LoVo (cell line): ENCODE measurements at regions not wholly inside any gene's neighbourhood (a gene's known extent, or its start where the extent isn't known, plus 50 kb on each side); places are given as distances from the start of the nearest gene placed in this dataset.

ENCODE experiments used
- DNase-seq: peaks from one replicate; pipeline ENCODE4 v3.0.0-alpha.2; 2016; ENCODE audit warnings: low spot score

DNA sequence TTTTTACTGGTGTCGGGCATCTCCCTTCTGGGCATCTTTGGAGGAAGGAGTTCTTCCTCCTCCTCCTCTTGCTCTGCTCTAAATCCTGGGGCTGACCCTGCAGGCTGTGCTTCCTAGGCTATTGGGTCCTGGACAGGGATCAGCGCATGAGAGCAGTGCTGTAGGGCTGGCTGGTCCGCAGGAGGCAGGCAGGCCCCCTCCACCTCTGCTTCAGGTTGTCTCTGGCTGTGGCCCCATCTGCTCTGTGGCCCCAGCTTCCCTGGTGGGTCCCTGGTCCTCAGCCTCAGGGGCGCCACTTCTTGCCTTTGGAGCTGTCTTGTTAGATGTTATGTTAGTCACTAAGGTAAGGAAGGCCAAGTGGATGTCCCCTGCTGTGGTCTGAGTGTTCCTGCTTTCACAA lies 237.3 kb upstream of the PITRM1 start:
- DNase-seq = no peak

DNA sequence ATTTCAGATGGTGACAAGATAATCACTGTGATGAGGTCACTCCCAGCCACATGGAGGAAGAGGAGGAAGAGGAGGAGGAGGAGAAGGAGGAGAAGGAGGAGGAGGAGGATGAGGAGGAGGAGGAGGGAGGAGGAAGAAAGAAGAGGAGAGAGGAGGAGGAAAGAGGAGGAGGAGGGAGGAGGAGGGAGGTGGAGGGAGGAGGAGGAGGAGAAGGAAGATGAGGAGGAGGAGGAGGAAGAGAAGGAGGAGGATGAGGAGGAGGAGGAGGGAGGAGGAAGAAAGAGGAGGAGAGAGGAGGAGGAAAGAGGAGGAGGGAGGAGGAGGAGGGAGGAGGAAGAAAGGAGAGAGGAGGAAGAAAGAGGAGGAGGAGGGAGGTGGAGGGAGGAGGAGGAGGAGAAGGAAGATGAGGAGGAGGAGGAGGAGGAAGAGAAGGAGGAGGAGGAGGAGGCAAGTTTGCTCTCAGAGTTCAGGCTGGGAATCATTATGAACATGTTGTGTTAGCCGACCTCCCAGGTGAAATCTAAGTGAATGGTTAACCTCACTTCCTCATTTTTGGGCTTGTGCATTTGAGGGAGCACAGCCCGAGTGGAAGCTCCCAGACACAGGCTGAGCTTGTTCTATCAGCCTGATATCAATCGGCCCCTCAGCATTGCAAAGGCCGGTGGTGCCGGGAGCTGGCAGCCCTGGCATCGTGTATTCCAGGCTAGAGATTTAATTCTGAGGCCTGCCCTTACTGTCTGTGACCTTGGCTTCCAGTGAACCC lies 236.2 kb upstream of the PITRM1 start:
- DNase-seq = no peak

DNA sequence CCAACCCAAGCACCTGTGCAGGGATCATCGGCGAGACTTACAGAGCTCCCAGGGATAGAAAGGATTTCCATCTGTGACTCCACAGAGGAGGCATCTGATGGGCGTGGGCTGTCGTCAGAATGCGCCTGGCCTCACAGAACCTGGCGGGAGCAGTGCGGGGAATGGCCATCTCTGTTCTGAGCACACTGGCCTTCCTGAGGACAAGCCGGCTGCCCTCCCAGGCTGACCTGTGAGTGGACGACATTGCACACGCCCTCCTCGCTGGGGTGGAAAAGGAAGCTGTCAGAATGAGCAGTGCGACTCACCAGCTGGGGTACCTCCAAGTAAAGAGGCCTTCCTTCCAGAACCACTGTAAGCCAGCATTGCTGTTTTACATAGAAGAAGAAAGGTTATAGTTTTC lies 234.6 kb upstream of the PITRM1 start:
- no peak for DNase-seq

DNA sequence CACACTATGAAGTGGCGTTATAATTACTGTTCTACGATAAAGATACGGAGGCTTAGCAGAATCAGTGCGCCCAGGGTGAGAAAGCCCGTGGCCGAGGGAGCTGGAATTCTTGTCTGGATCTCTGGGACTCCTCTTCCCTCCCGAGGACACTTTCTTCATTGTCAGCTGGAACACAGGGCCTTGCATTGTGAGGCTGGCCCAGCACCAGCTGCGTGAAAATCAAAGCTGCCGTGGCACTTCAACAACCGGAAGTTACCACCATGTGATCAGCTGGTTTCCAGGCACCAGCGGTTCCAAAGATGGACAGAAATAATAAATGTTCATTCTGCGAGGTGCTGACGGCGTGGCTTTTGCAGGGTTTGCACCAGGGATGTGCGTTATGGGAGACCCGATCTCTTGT lies 234.0 kb upstream of the PITRM1 start:
- no peak for DNase-seq

DNA sequence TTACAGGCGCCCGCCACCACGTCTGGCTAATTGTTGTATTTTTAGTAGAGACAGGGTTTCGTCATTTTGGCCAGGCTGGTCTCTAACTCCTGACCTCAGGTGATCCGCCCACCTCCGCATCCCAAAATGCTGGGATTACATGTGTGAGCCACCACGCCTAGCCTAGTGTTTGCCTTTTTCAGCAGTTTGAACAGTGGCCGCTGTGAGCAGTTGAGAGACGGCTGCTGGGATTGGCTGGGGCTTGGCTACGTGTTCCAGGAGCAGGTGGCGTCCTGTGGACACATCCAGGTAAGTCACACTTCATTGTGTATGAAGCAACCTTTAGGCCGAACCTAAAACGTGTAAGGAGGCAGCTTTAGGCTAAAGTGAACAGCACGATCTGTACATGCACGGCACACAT lies 231.8 kb upstream of the PITRM1 start:
- no peak for DNase-seq

DNA sequence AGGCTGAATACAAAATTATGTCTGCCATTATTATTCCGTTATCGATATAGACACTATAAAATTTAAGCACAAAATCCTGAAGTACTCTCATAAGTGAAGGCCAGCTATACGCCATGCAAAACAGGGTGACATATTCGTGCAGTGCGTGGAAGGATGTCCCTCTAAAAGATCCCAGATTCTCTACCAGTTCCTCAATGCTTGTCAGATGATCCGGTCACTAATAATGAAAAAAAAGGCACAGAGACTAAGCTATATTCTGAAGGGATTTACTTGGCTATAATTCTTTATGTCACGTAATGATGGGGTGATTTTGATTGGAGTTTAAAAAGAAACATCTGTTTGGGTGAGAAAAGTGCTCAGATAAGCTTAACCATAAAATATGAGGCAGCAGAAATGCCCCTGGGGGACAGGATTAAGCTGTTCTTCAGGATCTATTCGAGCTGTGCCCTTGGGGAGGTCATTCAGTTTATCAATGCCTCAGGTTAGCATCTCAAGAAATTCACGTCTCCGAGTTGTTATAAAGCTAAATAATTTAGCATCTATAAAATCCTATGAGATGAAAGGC lies 229.7 kb upstream of the PITRM1 start:
- no peak for DNase-seq

DNA sequence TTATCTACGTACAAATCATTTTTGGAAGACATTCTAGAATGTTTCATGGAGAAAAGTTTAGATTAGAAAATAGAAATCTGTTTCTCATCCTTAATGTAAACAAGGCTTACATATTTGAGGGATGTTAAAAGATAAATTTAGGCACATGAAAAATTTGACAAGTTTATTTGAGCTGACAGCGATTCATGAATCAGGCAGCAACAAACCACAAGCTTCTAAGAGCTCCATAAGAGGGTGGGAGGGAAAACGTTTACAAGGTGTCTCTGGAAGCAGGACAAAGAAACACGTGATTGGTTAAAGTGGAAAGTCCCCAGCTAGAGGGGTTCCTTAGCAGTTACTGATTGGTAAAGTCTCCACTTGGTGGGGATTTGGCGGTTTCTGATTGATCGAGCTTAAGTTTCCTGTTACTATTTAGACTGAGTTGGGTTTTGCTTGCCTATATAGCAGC lies 228.9 kb upstream of the PITRM1 start:
- DNase-seq = no peak

DNA sequence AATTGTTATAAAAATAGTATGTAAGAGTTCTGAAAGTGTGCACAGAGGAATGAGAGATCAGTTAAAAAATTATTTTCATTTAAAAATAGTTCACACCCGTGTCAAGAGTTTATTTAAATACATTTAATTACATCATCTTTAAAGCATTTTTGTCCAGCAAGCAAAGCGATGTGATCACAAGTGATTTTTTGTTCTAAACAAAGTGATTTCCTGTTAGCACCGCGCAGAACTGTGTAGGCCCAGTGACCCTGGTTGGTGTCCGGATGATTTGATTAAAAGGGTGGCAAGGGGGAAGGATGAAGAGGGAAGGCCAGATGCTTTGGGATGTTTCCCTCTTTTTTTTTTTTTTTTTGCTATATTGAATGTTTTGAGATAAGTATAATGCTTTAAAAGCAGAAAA lies 227.8 kb upstream of the PITRM1 start:
- no peak for DNase-seq

DNA sequence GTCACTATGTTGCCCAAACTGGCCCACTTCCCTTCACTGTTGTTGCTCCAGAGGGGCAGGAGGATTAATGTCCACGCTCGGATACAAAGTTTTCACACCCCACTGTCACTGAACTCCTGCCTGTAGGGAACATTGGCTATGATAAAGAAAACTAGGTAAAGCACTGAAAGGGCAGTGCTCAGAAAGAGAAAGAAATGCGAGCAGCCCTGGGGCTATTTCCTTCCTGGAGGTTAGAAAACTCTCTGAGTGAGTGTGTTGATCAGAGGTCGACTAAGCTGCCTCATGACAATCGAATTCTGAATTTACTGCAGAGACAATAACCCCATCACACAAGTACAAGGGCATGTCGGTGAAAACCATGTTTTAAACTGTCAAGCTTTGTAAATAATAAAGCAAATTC lies 227.2 kb upstream of the PITRM1 start:
- DNase-seq = no peak

DNA sequence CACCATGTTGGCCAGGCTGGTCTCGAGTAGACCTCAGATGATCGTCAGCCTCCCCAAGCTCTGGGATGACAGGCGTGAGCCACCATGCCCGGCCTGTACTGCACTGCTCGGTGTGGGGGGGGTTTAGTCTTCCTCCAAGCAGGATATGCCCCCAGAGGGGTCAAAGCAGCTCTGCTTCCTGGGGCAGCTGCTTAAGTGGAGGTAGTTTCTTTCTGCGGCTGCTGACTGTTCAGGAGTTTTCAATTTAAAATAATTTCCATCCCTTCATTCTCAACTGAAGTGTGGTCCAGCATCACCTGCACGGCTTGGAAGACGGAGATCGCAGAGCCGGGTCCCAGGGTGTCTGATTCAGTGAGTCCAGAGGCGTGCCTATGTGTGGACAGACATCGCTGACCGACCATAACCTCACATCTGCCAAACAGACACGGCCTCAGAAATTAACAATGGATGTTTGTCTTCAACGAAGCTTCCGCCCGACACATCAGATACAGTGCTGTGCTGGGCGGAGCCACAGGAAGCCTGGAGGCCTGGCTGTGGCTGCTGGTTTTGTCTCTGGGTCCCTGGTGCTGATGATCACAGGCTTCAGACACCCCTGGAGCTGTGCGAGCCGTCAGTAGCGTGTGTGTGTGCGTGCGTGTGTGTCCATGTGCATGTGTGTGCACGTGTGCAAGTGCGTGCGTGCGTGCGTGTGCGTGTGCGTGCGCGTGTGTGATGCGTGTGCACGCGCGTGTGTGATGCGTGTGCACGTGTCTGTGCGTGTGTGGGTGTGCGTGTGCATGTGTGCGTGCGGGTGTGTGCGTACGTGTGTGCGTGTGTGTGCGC lies 226.5 kb upstream of the PITRM1 start:
- DNase-seq = no peak

DNA sequence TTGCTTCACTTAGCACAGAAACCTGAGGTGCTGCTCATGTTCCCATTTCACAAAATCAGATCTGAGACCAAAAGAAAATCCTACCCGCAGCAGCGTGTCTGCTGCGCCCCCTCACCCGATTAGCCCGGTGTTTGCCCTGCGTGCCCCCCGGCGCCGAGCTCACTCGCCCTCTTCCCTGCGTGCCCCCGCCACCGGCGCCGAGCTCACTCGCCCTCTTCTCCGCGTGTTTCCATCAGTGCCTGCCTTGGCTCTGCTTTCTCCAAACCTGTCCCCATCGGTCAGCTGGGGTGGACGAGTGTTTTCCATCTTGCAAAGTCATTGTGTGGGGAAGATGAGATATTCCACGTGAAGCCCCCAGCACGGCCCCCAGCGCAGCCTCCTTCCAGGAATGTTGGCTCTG lies 225.3 kb upstream of the PITRM1 start:
- no peak for DNase-seq

DNA sequence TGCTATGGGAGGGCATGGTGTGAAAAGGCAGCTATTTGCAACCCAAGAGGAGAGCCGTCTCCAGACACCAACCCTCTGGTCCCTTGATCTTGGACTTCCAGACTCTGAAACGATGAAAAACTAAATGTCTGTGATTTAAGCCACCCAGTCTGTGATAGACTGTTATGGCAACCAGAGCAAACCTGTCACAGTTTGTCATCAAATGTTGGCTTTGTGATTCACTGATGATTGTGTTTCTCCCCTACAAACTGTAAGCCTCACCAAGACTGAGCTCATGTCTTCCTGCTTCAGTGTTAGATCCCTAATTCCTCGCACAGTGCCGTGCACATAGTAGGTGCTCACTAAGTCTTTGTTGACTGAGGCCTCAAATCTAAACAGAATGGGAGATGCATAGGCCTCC lies 224.6 kb upstream of the PITRM1 start:
- DNase-seq = no peak

DNA sequence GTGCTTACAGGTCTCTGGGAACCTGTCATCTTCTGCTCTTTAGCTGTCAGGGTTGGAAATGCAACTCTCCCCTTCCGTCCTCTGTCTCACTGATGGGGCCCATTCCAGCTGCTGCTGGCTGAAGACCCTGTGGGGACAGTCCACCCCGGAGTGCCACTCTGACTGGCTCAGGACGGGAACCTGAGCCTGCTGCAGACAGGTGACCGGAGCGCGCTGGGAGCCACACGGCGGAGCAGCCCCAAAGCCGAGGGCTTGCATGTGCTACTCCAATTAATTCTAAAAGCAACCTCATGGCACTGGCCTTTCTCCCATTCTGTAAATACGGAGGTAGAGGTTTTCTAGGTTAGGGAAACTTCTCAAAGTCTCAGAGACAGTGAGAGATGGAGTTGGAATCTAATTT lies 223.5 kb upstream of the PITRM1 start:
- DNase-seq = no peak

DNA sequence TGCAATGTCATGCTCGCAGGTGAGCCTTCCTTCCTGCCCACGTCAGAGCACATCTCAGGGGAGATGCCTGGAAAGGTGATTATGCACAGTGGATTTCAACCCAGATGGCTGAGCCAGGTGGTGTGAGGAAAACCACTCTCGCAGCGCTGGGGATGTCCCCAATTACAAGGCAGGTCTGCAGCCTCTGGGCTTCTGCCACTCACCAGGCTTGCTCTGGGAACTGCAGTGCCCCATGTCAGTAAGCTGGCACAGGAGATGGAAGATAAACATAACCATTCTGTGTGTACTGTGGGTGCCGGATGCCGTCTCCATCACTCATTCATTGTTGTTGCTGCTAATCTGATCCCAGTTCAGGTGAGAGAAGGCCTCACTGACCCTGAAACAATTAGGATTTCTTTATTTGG lies 222.9 kb upstream of the PITRM1 start:
- DNase-seq = no peak

DNA sequence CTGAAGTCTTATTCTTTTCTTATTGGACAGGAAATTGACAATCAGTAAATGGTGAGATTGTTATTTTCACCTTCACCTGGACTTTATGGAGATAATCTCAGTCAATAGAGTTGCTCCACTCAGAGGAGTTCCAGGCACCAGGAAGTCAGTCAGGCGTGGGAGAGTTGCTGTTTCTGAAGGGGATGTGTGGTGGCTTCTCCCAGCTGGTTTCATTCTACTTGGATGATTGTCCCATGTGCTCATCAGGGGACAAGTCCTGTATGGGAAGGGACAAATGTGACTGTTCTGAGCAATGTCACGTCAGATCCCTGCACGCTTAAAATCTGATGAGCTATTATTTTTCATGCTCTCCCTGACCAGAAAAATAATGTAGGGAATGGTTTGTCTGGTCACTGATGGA lies 222.5 kb upstream of the PITRM1 start:
- no peak for DNase-seq

DNA sequence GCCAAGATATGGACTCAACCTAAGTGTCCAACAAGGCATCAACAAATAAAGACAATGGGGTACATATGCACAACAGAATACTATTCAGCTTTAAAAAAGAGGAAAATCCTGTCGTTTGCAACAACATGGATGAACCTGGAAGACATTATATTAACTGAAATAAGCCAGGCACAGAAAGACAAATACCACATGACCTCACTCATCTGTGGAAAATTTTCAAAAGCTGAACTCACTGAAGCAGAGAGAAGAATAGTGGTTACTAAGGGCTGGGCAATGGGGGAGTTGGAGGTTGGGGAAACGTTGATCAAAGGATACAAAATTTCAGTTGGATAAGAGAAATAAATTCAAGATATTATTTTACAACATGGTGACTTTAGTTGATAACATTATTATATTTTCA lies 221.4 kb upstream of the PITRM1 start:
- no peak for DNase-seq

DNA sequence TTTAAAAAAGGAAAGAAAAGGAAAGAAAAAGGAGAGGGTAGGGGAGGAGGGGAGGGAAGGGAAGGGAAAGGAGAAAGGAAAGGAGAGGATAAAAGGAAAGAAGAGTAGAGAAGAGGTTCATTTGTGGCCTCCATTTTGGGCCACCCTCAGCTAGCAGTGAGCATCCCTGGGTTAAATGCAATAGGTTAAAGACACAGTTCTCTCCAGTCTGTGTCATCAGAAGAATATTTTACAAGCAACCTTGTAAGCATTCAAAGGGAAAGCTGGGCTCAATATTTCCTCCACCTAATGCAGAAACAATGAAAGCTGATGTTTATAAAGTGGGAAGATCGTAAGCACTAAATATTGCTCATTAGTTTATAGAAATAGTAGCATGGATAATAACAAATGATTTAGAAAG lies 219.1 kb upstream of the PITRM1 start:
- DNase-seq = no peak

DNA sequence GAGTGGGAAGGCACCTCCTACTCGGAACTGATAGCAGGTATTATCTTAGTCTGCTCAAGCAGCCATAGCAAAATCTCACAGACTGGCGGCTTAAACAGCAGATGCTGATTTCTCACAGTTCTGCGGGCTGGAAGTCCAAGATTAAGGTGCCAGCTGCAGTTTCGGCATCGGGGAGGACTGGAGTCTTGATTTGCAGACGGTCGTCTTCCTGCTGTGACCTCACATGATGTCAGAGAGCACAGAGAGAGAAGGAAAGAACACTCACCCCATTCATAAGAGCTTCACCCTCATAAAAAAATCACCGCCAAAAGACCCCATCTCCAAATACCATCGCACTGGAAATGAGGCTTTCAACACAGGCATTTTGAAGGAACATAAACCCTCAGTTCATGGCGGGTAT lies 216.5 kb upstream of the PITRM1 start:
- DNase-seq = no peak

DNA sequence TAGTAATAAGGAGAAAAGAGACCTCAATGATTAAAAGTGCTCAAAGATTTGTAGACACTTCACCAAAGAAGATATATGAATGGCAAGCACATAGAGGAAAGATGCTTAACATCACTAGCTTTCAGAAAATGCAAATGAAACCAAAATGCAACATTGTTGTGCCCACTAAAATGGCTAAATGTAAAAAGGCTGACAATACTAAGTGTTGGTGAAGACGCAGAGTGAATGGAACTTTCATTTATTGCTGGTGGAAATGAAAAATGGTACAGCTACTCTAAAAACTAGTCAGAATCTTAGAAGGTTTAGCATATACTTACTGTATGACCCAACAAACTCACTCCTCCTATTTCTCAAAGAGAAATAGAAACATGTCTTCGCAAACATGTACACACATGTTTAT lies 212.9 kb upstream of the PITRM1 start:
- no peak for DNase-seq

DNA sequence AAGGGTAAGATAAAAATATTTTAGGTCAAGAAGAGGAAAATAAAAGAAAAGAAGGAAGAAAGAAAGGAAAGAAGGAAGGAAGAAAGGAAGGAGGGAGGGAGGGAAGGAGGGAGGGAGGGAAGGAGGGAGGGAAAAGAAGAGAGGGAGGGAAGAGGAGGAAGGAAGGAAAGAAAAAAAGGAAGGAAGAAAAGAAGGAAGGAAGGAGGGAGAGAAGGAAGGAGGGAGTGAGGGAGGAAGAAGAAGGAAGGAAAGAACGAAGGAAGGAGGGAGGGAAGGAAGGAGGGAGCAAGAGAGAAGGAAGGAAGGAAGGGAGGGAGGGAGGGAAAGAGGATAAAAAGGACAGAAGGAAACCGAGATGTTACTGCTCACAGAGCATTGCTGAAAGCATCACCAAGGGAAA lies 209.5 kb upstream of the PITRM1 start:
- no peak for DNase-seq

DNA sequence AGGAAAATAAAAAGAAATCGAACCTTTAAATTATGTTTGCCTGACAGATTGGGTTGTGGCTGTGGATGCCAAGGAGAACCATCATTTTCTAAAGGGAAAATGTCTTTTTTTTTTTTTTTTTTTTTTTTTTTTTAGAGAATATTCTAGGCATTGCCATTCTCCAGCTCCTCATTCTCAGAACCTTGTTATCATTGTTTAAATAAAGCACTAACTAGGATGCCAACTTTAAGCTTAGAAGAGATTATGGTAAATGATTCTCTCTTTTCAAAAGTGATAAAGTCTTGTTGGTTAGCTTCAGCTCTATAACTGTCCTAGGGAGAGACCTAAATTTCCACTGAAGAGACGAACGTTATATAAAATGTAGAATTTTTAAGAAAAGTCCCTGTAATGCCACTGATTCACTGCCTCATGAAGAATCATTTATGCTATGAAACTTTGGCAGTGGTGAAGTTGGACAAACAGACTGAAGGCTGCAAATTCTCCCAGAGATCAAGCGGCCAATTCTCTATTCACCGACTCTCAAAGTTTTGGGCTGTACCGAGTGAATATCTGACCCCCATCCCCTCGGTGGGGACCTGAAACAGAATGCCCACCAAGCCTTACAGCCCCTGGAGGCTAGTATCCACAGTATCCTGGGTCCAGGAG lies 207.9 kb upstream of the PITRM1 start:
- DNase-seq = no peak

DNA sequence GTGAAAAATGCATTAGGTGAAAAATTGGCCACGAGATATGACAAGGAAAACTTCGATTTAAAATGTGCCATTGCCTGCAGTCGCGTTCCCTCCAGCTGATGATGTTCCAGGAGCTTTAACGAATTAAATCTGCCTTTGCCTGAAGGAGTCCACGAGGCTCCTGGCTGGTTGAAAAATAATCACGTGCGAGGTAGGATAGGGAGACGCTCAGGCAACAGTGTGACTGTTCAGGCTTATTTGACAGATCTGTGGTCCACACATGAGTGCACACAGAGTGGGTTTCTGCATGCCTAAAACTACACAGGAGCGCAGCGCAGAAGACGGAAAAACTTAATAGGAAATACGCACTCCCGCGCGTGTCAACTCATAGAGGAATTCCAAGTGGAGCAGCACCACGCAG lies 204.0 kb upstream of the PITRM1 start:
- DNase-seq = no peak

DNA sequence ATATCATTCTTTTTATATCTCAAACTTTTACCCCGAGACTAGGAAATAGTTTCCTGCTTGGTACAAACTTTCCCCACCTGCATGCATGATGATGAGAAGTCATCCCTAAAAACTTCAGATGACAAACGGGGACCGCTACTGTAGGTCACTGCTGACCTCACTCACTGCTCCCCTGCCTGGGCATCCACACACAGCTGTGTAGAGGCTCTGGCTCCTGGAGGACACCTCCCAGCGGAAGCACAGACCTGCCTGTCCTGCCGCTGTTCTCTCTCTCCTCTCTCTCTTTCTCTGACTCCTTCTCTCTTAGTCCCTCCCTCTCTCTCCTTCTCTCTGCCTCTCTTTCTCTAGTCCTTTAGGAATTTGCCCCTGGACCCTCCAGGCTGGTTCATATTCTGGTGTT lies 202.9 kb upstream of the PITRM1 start:
- DNase-seq = no peak
